Neuronal stem cell (in vitro differentiated cells): ENCODE measurements at regions not wholly inside any gene's neighbourhood (a gene's known extent, or its start where the extent isn't known, plus 50 kb on each side); places are given as distances from the start of the nearest gene placed in this dataset.

Source experiments
- DNase-seq: peaks from one replicate; pipeline ENCODE4 v3.0.0-alpha.2; 2013; ENCODE audit warnings: low spot score
- H2AFZ ChIP-seq: one replicate; pipeline ENCODE4 v1.6.1; 2013; ENCODE audit warnings: mild to moderate bottlenecking, low read length, inconsistent platforms
- H2AK5ac ChIP-seq: 2 replicates; pipeline ENCODE4 v1.6.1; 2013; ENCODE audit warnings: low read depth, mild to moderate bottlenecking, inconsistent platforms, low read length, moderate library complexity, mixed read lengths
- H2BK120ac ChIP-seq: 2 replicates; pipeline ENCODE4 v1.6.1; 2013; ENCODE audit warnings: low read depth, mild to moderate bottlenecking, inconsistent platforms, low read length, moderate library complexity, mixed read lengths
- H2BK12ac ChIP-seq: one replicate; pipeline ENCODE4 v1.6.1; 2013; ENCODE audit warnings: low read length, inconsistent platforms
- H2BK15ac ChIP-seq: 2 replicates; pipeline ENCODE4 v1.6.1; 2013; ENCODE audit warnings: mild to moderate bottlenecking, low read length, inconsistent platforms, mixed read lengths
- H2BK5ac ChIP-seq: one replicate; pipeline ENCODE4 v1.6.1; 2013; ENCODE audit warnings: inconsistent platforms, mild to moderate bottlenecking, low read length, moderate library complexity
- H3K14ac ChIP-seq: one replicate; pipeline ENCODE4 v1.6.1; 2013; ENCODE audit warnings: low read length, inconsistent platforms
- H3K18ac ChIP-seq: 2 replicates; pipeline ENCODE4 v1.6.1; 2013; ENCODE audit warnings: low read length, inconsistent platforms
- H3K23ac ChIP-seq: 2 replicates; pipeline ENCODE4 v1.6.1; 2013; ENCODE audit warnings: low read depth, mild to moderate bottlenecking, mixed read lengths, low read length, inconsistent platforms; ENCODE audit not compliant: poor library complexity
- H3K27ac ChIP-seq: replicated peaks from 3 replicates; pipeline ENCODE4 v1.5.1; 2013; ENCODE audit warnings: low read length, inconsistent platforms
- H3K27me3 ChIP-seq, 3 experiments: 2 replicates each; pipeline ENCODE4 v1.6.1; 2013; ENCODE audit warnings: low read length in 3 of 3, mild to moderate bottlenecking in 2 of 3, inconsistent platforms in 1 of 3, low read depth in 1 of 3, mixed read lengths in 1 of 3, moderate library complexity in 1 of 3; ENCODE audit not compliant: control insufficient read depth in 3 of 3, insufficient read depth in 3 of 3
- H3K36me3 ChIP-seq, 2 donors: replicated peaks in 1 of 2; 2 replicates each; pipeline ENCODE4 v1.6.1; 2013; ENCODE audit warnings: low read length in 2 of 2; ENCODE audit not compliant: control insufficient read depth in 2 of 2, insufficient read depth in 2 of 2
- H3K4ac ChIP-seq: 2 replicates; pipeline ENCODE4 v1.6.1; 2013; ENCODE audit warnings: inconsistent platforms, mild to moderate bottlenecking, low read length, moderate library complexity
- H3K4me1 ChIP-seq, 2 donors: 1 replicate in 1 of 2; 2 replicates in 1 of 2; pipeline ENCODE4 v1.6.1; 2013; ENCODE audit warnings: low read length in 2 of 2, low read depth in 1 of 2; ENCODE audit not compliant: control insufficient read depth in 2 of 2, insufficient read depth in 1 of 2
- H3K4me2 ChIP-seq: one replicate; pipeline ENCODE4 v1.6.1; 2013; ENCODE audit warnings: mild to moderate bottlenecking, low read length, inconsistent platforms; ENCODE audit not compliant: insufficient read depth, poor library complexity, severe bottlenecking
- H3K4me3 ChIP-seq, 2 donors: 2 replicates each; pipeline ENCODE4 v1.5.1; 2013; ENCODE audit warnings: low read length in 2 of 2, mild to moderate bottlenecking in 2 of 2, inconsistent platforms in 1 of 2, moderate library complexity in 1 of 2
- H3K79me1 ChIP-seq: one replicate; pipeline ENCODE4 v1.6.1; 2013; ENCODE audit warnings: low read depth, mild to moderate bottlenecking, inconsistent platforms, low read length, moderate library complexity
- H3K9ac ChIP-seq: one replicate; pipeline ENCODE4 v1.6.1; 2013; ENCODE audit warnings: mild to moderate bottlenecking, low read depth, low read length, inconsistent platforms; ENCODE audit not compliant: poor library complexity
- H3K9me3 ChIP-seq, 2 donors: replicated peaks in 1 of 2; 2 replicates each; pipeline versions ENCODE3 to v1.6.1; 2013; ENCODE audit warnings: low read length in 2 of 2, mild to moderate bottlenecking in 2 of 2, inconsistent platforms in 1 of 2, low read depth in 1 of 2, mixed read lengths in 1 of 2, moderate library complexity in 1 of 2; ENCODE audit not compliant: control insufficient read depth in 2 of 2, insufficient read depth in 1 of 2
- H4K8ac ChIP-seq: one replicate; pipeline ENCODE4 v1.6.1; 2013; ENCODE audit warnings: low read depth, mild to moderate bottlenecking, inconsistent platforms, low read length, moderate library complexity
- H4K91ac ChIP-seq: one replicate; pipeline ENCODE4 v1.6.1; 2013; ENCODE audit warnings: low read length, low read depth, mild to moderate bottlenecking, inconsistent platforms; ENCODE audit not compliant: poor library complexity
- WGBS, 2 donors: extraction: QIAGEN DNeasy Blood & Tissue Kit; methylation state at CpG; one replicate each; pipeline ENCODE4 v1.1.7; 2013; ENCODE audit warnings: missing lambda C conversion rate in 2 of 2, mixed read lengths in 1 of 2; ENCODE audit not compliant: insufficient read length in 2 of 2, insufficient replicate concordance in 1 of 2; ENCODE audit errors: extremely low coverage in 2 of 2; 5-methylcytosine and 5-hydroxymethylcytosine counted together

GRCh38 chr1:187891993-187892682 lies 1063.4 kb downstream of the PLA2G4A start:
- Histone ChIP-seq H3K18ac (no peak overlapping the region), H3K4me3 (no peak overlapping the region), H2AK5ac (no peak overlapping the region), H2AFZ (peak overlapping the region; percentile 72), H3K27ac (no peak overlapping the region), H2BK15ac (no peak overlapping the region), H3K4ac (no peak overlapping the region), H4K8ac (no peak overlapping the region), H3K23ac (no peak overlapping the region), H2BK12ac (no peak overlapping the region), H3K4me2 (no peak overlapping the region), H2BK120ac (no peak overlapping the region), H3K9ac (no peak overlapping the region), H3K14ac (no peak overlapping the region), H3K79me1 (no peaks in the 10 kb centered on the region), H3K36me3 (no peaks in the 10 kb centered on the region), H3K9me3 (no peaks in the 10 kb centered on the region), H4K91ac (no peak overlapping the region), H3K4me1 (no peaks in the 10 kb centered on the region), H2BK5ac (no peak overlapping the region), H3K27me3 (no peaks in the 10 kb centered on the region)
- DNase-seq = no peak
- no CpG with 5 or more reads among the region's 4 CpGs for WGBS, 2 donors

GRCh38 chr1:187892683-187893039 lies 1063.9 kb downstream of the PLA2G4A start:
- Histone ChIP-seq H3K23ac (no peak overlapping the region), H3K18ac (no peak overlapping the region), H3K27ac (no peak overlapping the region), H3K4me1 (no peaks in the 10 kb centered on the region), H3K14ac (no peak overlapping the region), H4K8ac (no peak overlapping the region), H3K9ac (no peak overlapping the region), H3K4ac (no peak overlapping the region), H3K27me3 (no peaks in the 10 kb centered on the region), H2BK120ac (no peak overlapping the region), H3K4me2 (no peak overlapping the region), H3K36me3 (no peaks in the 10 kb centered on the region), H4K91ac (no peak overlapping the region), H2AFZ (no peak overlapping the region), H3K4me3 (no peak overlapping the region), H2AK5ac (no peak overlapping the region), H3K79me1 (no peaks in the 10 kb centered on the region), H2BK5ac (no peak overlapping the region), H3K9me3 (no peaks in the 10 kb centered on the region), H2BK12ac (no peak overlapping the region), H2BK15ac (no peak overlapping the region)
- no peak for DNase-seq

- H3K27me3 ChIP-seq = no peaks in the 10 kb centered on the region
- H3K4me1 ChIP-seq = no peaks in the 10 kb centered on the region
- H3K27ac ChIP-seq = no peak overlapping the region
- no peaks in the 10 kb centered on the region for H3K9me3 ChIP-seq
- H4K8ac ChIP-seq = no peak overlapping the region
- H3K9ac ChIP-seq = no peak overlapping the region
- H3K4me3 ChIP-seq = no peak overlapping the region
- no peaks in the 10 kb centered on the region for H3K36me3 ChIP-seq
- no peak overlapping the region for H2BK120ac ChIP-seq
- no peak overlapping the region for H2BK12ac ChIP-seq
- no peak for DNase-seq
- H3K14ac ChIP-seq = no peak overlapping the region
- no peak overlapping the region for H3K18ac ChIP-seq
- WGBS, 2 donors = no CpG with 5 or more reads among the region's 2 CpGs
- no peak overlapping the region for H3K23ac ChIP-seq
- H3K79me1 ChIP-seq = no peaks in the 10 kb centered on the region
- H2BK5ac ChIP-seq = no peak overlapping the region
- no peak overlapping the region for H2AK5ac ChIP-seq
- H2AFZ ChIP-seq = no peak overlapping the region
- no peak overlapping the region for H3K4me2 ChIP-seq
- no peak overlapping the region for H3K4ac ChIP-seq
- no peak overlapping the region for H2BK15ac ChIP-seq
- H4K91ac ChIP-seq = no peak overlapping the region
Observed at GRCh38 chr1:187893471-187893870, 1064.7 kb downstream of the PLA2G4A start.

- Histone ChIP-seq H3K4me3 (no peak overlapping the region), H3K18ac (no peak overlapping the region), H3K27ac (no peak overlapping the region), H2BK12ac (no peak overlapping the region), H3K4ac (no peak overlapping the region), H4K91ac (no peak overlapping the region), H2AK5ac (no peak overlapping the region), H3K79me1 (no peaks in the 10 kb centered on the region), H4K8ac (no peak overlapping the region), H3K14ac (no peak overlapping the region), H3K27me3 (no peaks in the 10 kb centered on the region), H2AFZ (no peak overlapping the region), H3K36me3 (no peaks in the 10 kb centered on the region), H2BK120ac (no peak overlapping the region), H2BK15ac (no peak overlapping the region), H3K23ac (no peak overlapping the region), H3K4me1 (no peaks in the 10 kb centered on the region), H3K9me3 (no peaks in the 10 kb centered on the region), H3K9ac (no peak overlapping the region), H2BK5ac (no peak overlapping the region), H3K4me2 (no peak overlapping the region)
- no peak for DNase-seq
- WGBS, 2 donors = no CpG with 5 or more reads among the region's 3 CpGs
Observed at GRCh38 chr1:187894349-187894748, 1065.6 kb downstream of the PLA2G4A start.
